Adrenal gland (tissue), 5 donors: ENCODE measurements at regions not wholly inside any gene's neighbourhood (a gene's known extent, or its start where the extent isn't known, plus 50 kb on each side); places are given as distances from the start of the nearest gene placed in this dataset.

Source experiments
- POLR2A ChIP-seq, 2 donors: fragments of 450-650 bp; IDR thresholded peaks; one replicate each; pipeline ENCODE4 v1.6.1; 2017; ENCODE audit warnings: antibody characterized with exemption in 2 of 2, mild to moderate bottlenecking in 2 of 2, moderate library complexity in 1 of 2
- TF ChIP-seq, protein P1 (sequence below), 6 experiments: fragments of 450-650 bp in 4 of 6; fragments of 200-600 bp in 2 of 6; sonication (generic) in 1 of 6; IDR thresholded peaks; 1 replicate in 5 of 6; 2 replicates in 1 of 6; pipeline versions ENCODE4 v1.5.1 to v1.8.0; 2016 to 2021; ENCODE audit warnings: antibody characterized with exemption in 6 of 6, mild to moderate bottlenecking in 2 of 6, moderate library complexity in 1 of 6
- donor health status: DM: no; HTN: no; CAD: no.

DNA sequence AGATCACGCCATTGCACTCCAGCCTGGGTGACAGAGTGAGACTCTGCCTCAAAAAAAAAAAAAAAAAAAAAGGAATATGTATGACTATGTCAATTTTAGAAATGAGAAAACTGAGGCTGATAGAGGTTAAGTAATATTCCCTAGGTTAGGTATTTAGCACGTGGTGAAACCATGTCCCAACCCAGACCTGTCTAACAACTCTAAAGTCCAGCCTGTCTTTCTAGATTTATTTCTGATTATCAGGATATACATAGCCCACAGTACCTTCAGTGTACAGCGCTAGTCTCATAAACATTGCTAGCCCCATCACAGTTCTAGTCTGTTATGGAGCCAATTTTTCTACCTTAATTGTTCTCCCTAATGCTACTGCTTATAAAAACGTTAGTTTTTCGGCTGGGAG is 88.4 kb upstream of the RAP2B start:
- TF ChIP-seq, protein P1, sequence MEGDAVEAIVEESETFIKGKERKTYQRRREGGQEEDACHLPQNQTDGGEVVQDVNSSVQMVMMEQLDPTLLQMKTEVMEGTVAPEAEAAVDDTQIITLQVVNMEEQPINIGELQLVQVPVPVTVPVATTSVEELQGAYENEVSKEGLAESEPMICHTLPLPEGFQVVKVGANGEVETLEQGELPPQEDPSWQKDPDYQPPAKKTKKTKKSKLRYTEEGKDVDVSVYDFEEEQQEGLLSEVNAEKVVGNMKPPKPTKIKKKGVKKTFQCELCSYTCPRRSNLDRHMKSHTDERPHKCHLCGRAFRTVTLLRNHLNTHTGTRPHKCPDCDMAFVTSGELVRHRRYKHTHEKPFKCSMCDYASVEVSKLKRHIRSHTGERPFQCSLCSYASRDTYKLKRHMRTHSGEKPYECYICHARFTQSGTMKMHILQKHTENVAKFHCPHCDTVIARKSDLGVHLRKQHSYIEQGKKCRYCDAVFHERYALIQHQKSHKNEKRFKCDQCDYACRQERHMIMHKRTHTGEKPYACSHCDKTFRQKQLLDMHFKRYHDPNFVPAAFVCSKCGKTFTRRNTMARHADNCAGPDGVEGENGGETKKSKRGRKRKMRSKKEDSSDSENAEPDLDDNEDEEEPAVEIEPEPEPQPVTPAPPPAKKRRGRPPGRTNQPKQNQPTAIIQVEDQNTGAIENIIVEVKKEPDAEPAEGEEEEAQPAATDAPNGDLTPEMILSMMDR (IDR thresholded peaks at IDR 0.05): no peak
- TF ChIP-seq POLR2A (IDR thresholded peaks at IDR 0.05): no peak
